ENCODE measurements at regions not wholly inside any gene's neighbourhood (a gene's known extent, or its start where the extent isn't known, plus 50 kb on each side); places are given as distances from the start of the nearest gene placed in this dataset.
"Not testable (repeated sequence)": the region's sequence is repeated elsewhere in the genome, so short reads cannot be mapped to it uniquely, and the experiment has no call there.

- Histone ChIP-seq H3K9me3 (no peaks in the 10 kb centered on the region), H3K27ac (no peak overlapping the region), H3K27me3 (no peaks in the 10 kb centered on the region), H3K36me3 (no peaks in the 10 kb centered on the region), H3K4me1 (peaks cover 0 to 3% of the 10 kb centered on the region in 2 donors), H3K4me3 (no peak overlapping the region)
- intact Hi-C loops (cut with DNase I), result no loop called here
- no peak for TF ChIP-seq CTCF (IDR thresholded peaks at IDR 0.05)
- DNase-seq (ENCODE audit: low spot score in 2 of 2), result no peak
Measured at GRCh38 chr12:9449181-9449580, 158.5 kb downstream of the KLRB1 start.

- peak overlapping the region; percentile 54 to 74 for H3K4me3 ChIP-seq
- H3K4me1 ChIP-seq; DNase-seq (ENCODE audit: low spot score in 2 of 2); intact Hi-C loops (cut with DNase I); H3K9me3 ChIP-seq; H3K27ac ChIP-seq; H3K36me3 ChIP-seq; H3K27me3 ChIP-seq: not testable (repeated sequence)
Measured at GRCh38 chr12:9448648-9449047, 159.1 kb downstream of the KLRB1 start.

GRCh38 chr12:9447791-9448614, 159.7 kb downstream of the KLRB1 start:
- H3K27ac ChIP-seq; intact Hi-C loops (cut with DNase I); H3K27me3 ChIP-seq; H3K9me3 ChIP-seq; H3K4me1 ChIP-seq; H3K36me3 ChIP-seq: not testable (repeated sequence)
- peak overlapping the region; percentile 54 to 74 for H3K4me3 ChIP-seq
- DNase-seq (ENCODE audit: low spot score in 2 of 2), result peak; percentile 65 to 94

GRCh38 chr12:9446883-9447761, 160.6 kb downstream of the KLRB1 start:
- H3K36me3 ChIP-seq; intact Hi-C loops (cut with DNase I); H3K27me3 ChIP-seq; H3K9me3 ChIP-seq; DNase-seq (ENCODE audit: low spot score in 2 of 2); H3K4me1 ChIP-seq; H3K27ac ChIP-seq: not testable (repeated sequence)
- peak overlapping the region in 1 of 2 donors; percentile 74 for H3K4me3 ChIP-seq

- H3K4me3 ChIP-seq; DNase-seq (ENCODE audit: low spot score in 2 of 2); intact Hi-C loops (cut with DNase I); H3K36me3 ChIP-seq; H3K27me3 ChIP-seq; H3K4me1 ChIP-seq; H3K27ac ChIP-seq; H3K9me3 ChIP-seq: not testable (repeated sequence)
Measured at GRCh38 chr12:9440428-9440827, 167.3 kb downstream of the KLRB1 start.

GRCh38 chr12:9435682-9436081, 172.0 kb downstream of the KLRB1 start:
- DNase-seq (ENCODE audit: low spot score in 2 of 2); H3K27ac ChIP-seq; H3K9me3 ChIP-seq; H3K4me3 ChIP-seq; intact Hi-C loops (cut with DNase I); H3K36me3 ChIP-seq; H3K4me1 ChIP-seq; H3K27me3 ChIP-seq: not testable (repeated sequence)

GRCh38 chr12:9430385-9430784, 177.3 kb downstream of the KLRB1 start:
- H3K36me3 ChIP-seq; H3K9me3 ChIP-seq; H3K27me3 ChIP-seq; intact Hi-C loops (cut with DNase I); H3K4me1 ChIP-seq; DNase-seq (ENCODE audit: low spot score in 2 of 2); H3K27ac ChIP-seq; H3K4me3 ChIP-seq: not testable (repeated sequence)

- H3K36me3 ChIP-seq; H3K4me3 ChIP-seq; H3K27me3 ChIP-seq; intact Hi-C loops (cut with DNase I); DNase-seq (ENCODE audit: low spot score in 2 of 2); H3K27ac ChIP-seq; H3K4me1 ChIP-seq; H3K9me3 ChIP-seq: not testable (repeated sequence)
Measured at GRCh38 chr12:9428856-9429255, 178.9 kb downstream of the KLRB1 start.

- intact Hi-C loops (cut with DNase I); H3K36me3 ChIP-seq; H3K4me1 ChIP-seq; H3K4me3 ChIP-seq; H3K9me3 ChIP-seq; H3K27me3 ChIP-seq; DNase-seq (ENCODE audit: low spot score in 2 of 2); H3K27ac ChIP-seq: not testable (repeated sequence)
Measured at GRCh38 chr12:9425429-9425828, 182.3 kb downstream of the KLRB1 start.

GRCh38 chr12:9424175-9424740, 183.5 kb downstream of the KLRB1 start:
- H3K9me3 ChIP-seq; DNase-seq (ENCODE audit: low spot score in 2 of 2); H3K4me3 ChIP-seq; intact Hi-C loops (cut with DNase I); H3K27me3 ChIP-seq; H3K36me3 ChIP-seq; H3K4me1 ChIP-seq; H3K27ac ChIP-seq: not testable (repeated sequence)

- intact Hi-C loops (cut with DNase I); H3K27ac ChIP-seq; H3K9me3 ChIP-seq; H3K4me1 ChIP-seq; H3K36me3 ChIP-seq; DNase-seq (ENCODE audit: low spot score in 2 of 2); H3K4me3 ChIP-seq; H3K27me3 ChIP-seq: not testable (repeated sequence)
Measured at GRCh38 chr12:9422689-9423088, 185.0 kb downstream of the KLRB1 start.

- H3K9me3 ChIP-seq; H3K27me3 ChIP-seq; intact Hi-C loops (cut with DNase I); H3K4me1 ChIP-seq; DNase-seq (ENCODE audit: low spot score in 2 of 2); H3K4me3 ChIP-seq; H3K27ac ChIP-seq; H3K36me3 ChIP-seq: not testable (repeated sequence)
Measured at GRCh38 chr12:9421520-9422086, 186.1 kb downstream of the KLRB1 start.
